ENCODE measurements at regions not wholly inside any gene's neighbourhood (a gene's known extent, or its start where the extent isn't known, plus 50 kb on each side); places are given as distances from the start of the nearest gene placed in this dataset.

- TF ChIP-seq, protein P1, sequence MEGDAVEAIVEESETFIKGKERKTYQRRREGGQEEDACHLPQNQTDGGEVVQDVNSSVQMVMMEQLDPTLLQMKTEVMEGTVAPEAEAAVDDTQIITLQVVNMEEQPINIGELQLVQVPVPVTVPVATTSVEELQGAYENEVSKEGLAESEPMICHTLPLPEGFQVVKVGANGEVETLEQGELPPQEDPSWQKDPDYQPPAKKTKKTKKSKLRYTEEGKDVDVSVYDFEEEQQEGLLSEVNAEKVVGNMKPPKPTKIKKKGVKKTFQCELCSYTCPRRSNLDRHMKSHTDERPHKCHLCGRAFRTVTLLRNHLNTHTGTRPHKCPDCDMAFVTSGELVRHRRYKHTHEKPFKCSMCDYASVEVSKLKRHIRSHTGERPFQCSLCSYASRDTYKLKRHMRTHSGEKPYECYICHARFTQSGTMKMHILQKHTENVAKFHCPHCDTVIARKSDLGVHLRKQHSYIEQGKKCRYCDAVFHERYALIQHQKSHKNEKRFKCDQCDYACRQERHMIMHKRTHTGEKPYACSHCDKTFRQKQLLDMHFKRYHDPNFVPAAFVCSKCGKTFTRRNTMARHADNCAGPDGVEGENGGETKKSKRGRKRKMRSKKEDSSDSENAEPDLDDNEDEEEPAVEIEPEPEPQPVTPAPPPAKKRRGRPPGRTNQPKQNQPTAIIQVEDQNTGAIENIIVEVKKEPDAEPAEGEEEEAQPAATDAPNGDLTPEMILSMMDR (IDR thresholded peaks at IDR 0.05) = no peak
- TF ChIP-seq POLR2A (IDR thresholded peaks at IDR 0.05) = no peak
These were observed 138.1 kb upstream of the RAG2 start for GRCh38 chr11:36736103-36736502.

All from uterus (tissue), 2 donors.